ENCODE measurements at regions not wholly inside any gene's neighbourhood (a gene's known extent, or its start where the extent isn't known, plus 50 kb on each side); places are given as distances from the start of the nearest gene placed in this dataset.

DNA sequence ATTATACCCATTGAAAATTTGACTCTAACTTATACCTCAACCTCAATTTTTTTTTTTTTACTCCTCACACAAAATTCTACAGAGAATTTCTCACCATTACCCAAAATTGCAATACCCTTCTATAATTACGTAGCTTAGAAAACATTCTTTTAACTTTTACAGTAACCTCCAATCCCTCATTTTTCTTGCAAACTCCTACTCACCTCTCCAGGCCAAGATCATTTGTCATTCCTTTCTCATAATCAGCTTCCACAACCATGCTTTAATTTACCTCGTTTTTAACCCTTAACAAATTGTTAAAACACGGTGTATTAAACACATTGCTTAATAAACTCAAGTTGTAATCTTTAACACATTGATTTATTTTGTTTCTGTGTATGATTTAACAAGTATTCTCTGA, 289.7 kb upstream of the TRAM1L1 start:
- Histone ChIP-seq H2BK120ac (ENCODE audit: low read depth, low read length) (no peak overlapping the region), H3K9ac (ENCODE audit: low read length) (no peak overlapping the region), H3K18ac (ENCODE audit: low read depth in 1 of 2, low read length in 2 of 2) (no peak overlapping the region), H4K8ac (ENCODE audit: low read length) (no peak overlapping the region), H3K79me1 (replicated peaks; ENCODE audit: low read length, poor library complexity, severe bottlenecking) (no peaks in the 10 kb centered on the region), H2AK5ac (ENCODE audit: low read length, severe bottlenecking) (no peak overlapping the region), H2BK12ac (ENCODE audit: low read length in 2 of 2) (no peak overlapping the region), H3K36me3 (ENCODE audit: control insufficient read depth in 1 of 2, insufficient read depth in 2 of 2, low read depth in 1 of 2, low read length in 2 of 2) (no peaks in the 10 kb centered on the region), H3K14ac (ENCODE audit: low read length in 2 of 2) (no peak overlapping the region), H4K91ac (ENCODE audit: low read length) (no peak overlapping the region), H3K27me3 (ENCODE audit: control insufficient read depth in 1 of 2, insufficient read depth in 1 of 2, low read length in 2 of 2) (no peaks in the 10 kb centered on the region), H2AFZ (ENCODE audit: low read depth, low read length) (no peak overlapping the region), H3K4me2 (ENCODE audit: low read length, poor library complexity, severe bottlenecking) (no peak overlapping the region), H3K27ac (ENCODE audit: low read length, poor library complexity, severe bottlenecking) (no peak overlapping the region), H2BK5ac (ENCODE audit: low read depth, low read length, poor library complexity, severe bottlenecking) (no peak overlapping the region), H3K4me3 (ENCODE audit: insufficient read depth in 1 of 2, low read depth in 1 of 2, low read length in 2 of 2) (no peak overlapping the region), H2BK15ac (ENCODE audit: low read depth, poor library complexity, severe bottlenecking) (no peak overlapping the region), H3K4me1 (ENCODE audit: control insufficient read depth, insufficient read depth, low read depth, low read length) (no peaks in the 10 kb centered on the region), H3K23ac (ENCODE audit: low read length in 2 of 2) (no peak overlapping the region), H3K4ac (ENCODE audit: low read depth in 1 of 2, low read length in 2 of 2) (no peak overlapping the region), H3K9me3 (ENCODE audit: control insufficient read depth, low read length) (no peaks in the 10 kb centered on the region)
- DNase-seq, result no peak
- WGBS, result 89% methylated on average over 1 of the region's 3 CpGs

DNA sequence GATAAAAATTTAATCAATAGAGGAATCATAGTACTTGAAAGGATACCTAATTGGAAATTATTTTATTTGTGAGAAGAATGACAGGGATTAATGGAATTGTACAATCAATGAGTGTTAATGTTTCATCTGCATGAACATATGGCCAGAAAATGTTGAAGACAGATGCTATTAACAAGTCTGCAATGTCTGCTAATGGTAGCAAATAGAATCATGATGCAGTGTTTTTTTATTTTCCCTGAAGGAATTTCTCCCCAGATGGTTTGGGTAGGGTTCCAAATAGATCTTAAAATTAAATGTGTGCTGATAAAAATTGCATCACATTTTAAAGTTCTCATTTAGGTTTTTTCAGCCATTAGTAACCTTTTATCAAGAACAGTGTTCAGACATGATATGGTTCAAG, 291.3 kb upstream of the TRAM1L1 start:
- no peak overlapping the region for H3K14ac ChIP-seq (ENCODE audit: low read length in 2 of 2)

DNA sequence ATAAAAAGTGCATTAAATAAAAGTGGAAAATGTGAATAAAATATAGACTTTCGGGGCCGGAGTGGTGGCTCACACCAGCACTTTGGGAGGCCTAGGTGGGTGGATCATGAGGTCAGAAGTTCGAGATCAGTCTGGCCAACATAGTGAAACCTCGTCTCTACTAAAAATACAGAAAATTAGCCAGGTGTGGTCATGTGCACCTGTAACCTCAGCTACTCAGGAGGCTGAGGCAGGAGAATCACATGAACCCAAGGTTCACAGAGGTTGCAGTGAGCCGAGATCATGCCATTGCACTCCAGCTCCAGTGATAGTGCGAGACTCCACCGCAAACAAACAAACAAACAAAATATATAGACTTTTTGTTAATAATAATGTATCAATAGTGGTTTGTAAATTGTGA, 293.6 kb upstream of the TRAM1L1 start:
- Histone ChIP-seq H3K27me3 (ENCODE audit: control insufficient read depth in 1 of 2, insufficient read depth in 1 of 2, low read length in 2 of 2) (no peaks in the 10 kb centered on the region), H4K8ac (ENCODE audit: low read length) (no peak overlapping the region), H2BK120ac (ENCODE audit: low read depth, low read length) (no peak overlapping the region), H2AK5ac (ENCODE audit: low read length, severe bottlenecking) (no peak overlapping the region), H3K4ac (ENCODE audit: low read depth in 1 of 2, low read length in 2 of 2) (no peak overlapping the region), H3K23ac (ENCODE audit: low read length in 2 of 2) (no peak overlapping the region), H3K4me3 (ENCODE audit: insufficient read depth in 1 of 2, low read depth in 1 of 2, low read length in 2 of 2) (no peak overlapping the region), H2BK12ac (ENCODE audit: low read length in 2 of 2) (no peak overlapping the region), H3K9ac (ENCODE audit: low read length) (no peak overlapping the region), H2BK15ac (ENCODE audit: low read depth, poor library complexity, severe bottlenecking) (no peak overlapping the region), H3K9me3 (ENCODE audit: control insufficient read depth, low read length) (no peaks in the 10 kb centered on the region), H3K18ac (ENCODE audit: low read depth in 1 of 2, low read length in 2 of 2) (no peak overlapping the region), H3K79me1 (replicated peaks; ENCODE audit: low read length, poor library complexity, severe bottlenecking) (no peaks in the 10 kb centered on the region), H3K27ac (ENCODE audit: low read length, poor library complexity, severe bottlenecking) (no peak overlapping the region), H3K4me2 (ENCODE audit: low read length, poor library complexity, severe bottlenecking) (no peak overlapping the region), H4K91ac (ENCODE audit: low read length) (no peak overlapping the region), H3K4me1 (ENCODE audit: control insufficient read depth, insufficient read depth, low read depth, low read length) (no peaks in the 10 kb centered on the region), H3K36me3 (ENCODE audit: control insufficient read depth in 1 of 2, insufficient read depth in 2 of 2, low read depth in 1 of 2, low read length in 2 of 2) (no peaks in the 10 kb centered on the region), H2AFZ (ENCODE audit: low read depth, low read length) (no peak overlapping the region), H3K14ac (ENCODE audit: low read length in 2 of 2) (no peak overlapping the region), H2BK5ac (ENCODE audit: low read depth, low read length, poor library complexity, severe bottlenecking) (no peak overlapping the region)
- over 99% methylated on average over 4 of the region's 7 CpGs for WGBS
- no peak for DNase-seq

More for the DNA sequence above, 291.3 kb upstream of the TRAM1L1 start:
- no peak overlapping the region for H2AFZ ChIP-seq (ENCODE audit: low read depth, low read length)
- H2BK5ac ChIP-seq (ENCODE audit: low read depth, low read length, poor library complexity, severe bottlenecking), result no peak overlapping the region
- H3K27ac ChIP-seq (ENCODE audit: low read length, poor library complexity, severe bottlenecking), result no peak overlapping the region
- no peak overlapping the region for H3K9ac ChIP-seq (ENCODE audit: low read length)
- no peak overlapping the region for H3K4me2 ChIP-seq (ENCODE audit: low read length, poor library complexity, severe bottlenecking)
- no peaks in the 10 kb centered on the region for H3K79me1 ChIP-seq (replicated peaks; ENCODE audit: low read length, poor library complexity, severe bottlenecking)
- no peak overlapping the region for H2BK12ac ChIP-seq (ENCODE audit: low read length in 2 of 2)
- no peak overlapping the region for H3K23ac ChIP-seq (ENCODE audit: low read length in 2 of 2)
- H3K4me3 ChIP-seq (ENCODE audit: insufficient read depth in 1 of 2, low read depth in 1 of 2, low read length in 2 of 2), result no peak overlapping the region
- H4K91ac ChIP-seq (ENCODE audit: low read length), result no peak overlapping the region
- H4K8ac ChIP-seq (ENCODE audit: low read length), result no peak overlapping the region
- DNase-seq, result no peak
- H3K18ac ChIP-seq (ENCODE audit: low read depth in 1 of 2, low read length in 2 of 2), result no peak overlapping the region
- H3K36me3 ChIP-seq (ENCODE audit: control insufficient read depth in 1 of 2, insufficient read depth in 2 of 2, low read depth in 1 of 2, low read length in 2 of 2), result no peaks in the 10 kb centered on the region
- H2AK5ac ChIP-seq (ENCODE audit: low read length, severe bottlenecking), result no peak overlapping the region
- H2BK120ac ChIP-seq (ENCODE audit: low read depth, low read length), result no peak overlapping the region
- no peak overlapping the region for H2BK15ac ChIP-seq (ENCODE audit: low read depth, poor library complexity, severe bottlenecking)
- no peaks in the 10 kb centered on the region for H3K9me3 ChIP-seq (ENCODE audit: control insufficient read depth, low read length)
- no peaks in the 10 kb centered on the region for H3K4me1 ChIP-seq (ENCODE audit: control insufficient read depth, insufficient read depth, low read depth, low read length)
- no peaks in the 10 kb centered on the region for H3K27me3 ChIP-seq (ENCODE audit: control insufficient read depth in 1 of 2, insufficient read depth in 1 of 2, low read length in 2 of 2)
- H3K4ac ChIP-seq (ENCODE audit: low read depth in 1 of 2, low read length in 2 of 2), result no peak overlapping the region

DNA sequence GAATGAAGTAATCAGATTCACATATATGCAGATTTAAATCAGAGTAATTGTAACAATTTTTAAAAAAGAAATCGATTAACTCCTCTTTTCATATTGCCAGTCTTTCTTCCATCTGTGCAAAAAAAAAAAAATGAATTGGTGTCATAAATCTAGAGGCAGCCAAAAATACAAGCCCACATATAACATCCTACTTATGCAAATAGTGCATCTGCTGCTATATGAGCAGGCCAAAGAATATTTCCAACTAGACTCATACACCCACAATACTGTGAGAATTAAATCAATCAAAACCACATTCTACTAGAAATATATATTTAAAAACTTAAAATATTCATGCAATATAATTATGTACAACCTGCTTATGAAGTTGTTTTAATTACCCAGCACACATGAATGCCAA, 298.1 kb upstream of the TRAM1L1 start:
- no peak overlapping the region for H3K4ac ChIP-seq (ENCODE audit: low read depth in 1 of 2, low read length in 2 of 2)
- H2BK120ac ChIP-seq (ENCODE audit: low read depth, low read length), result no peak overlapping the region
- no peaks in the 10 kb centered on the region for H3K79me1 ChIP-seq (replicated peaks; ENCODE audit: low read length, poor library complexity, severe bottlenecking)
- no peak overlapping the region for H3K9ac ChIP-seq (ENCODE audit: low read length)
- no peaks in the 10 kb centered on the region for H3K9me3 ChIP-seq (ENCODE audit: control insufficient read depth, low read length)
- no peak overlapping the region for H3K4me3 ChIP-seq (ENCODE audit: insufficient read depth in 1 of 2, low read depth in 1 of 2, low read length in 2 of 2)
- no peak overlapping the region for H3K4me2 ChIP-seq (ENCODE audit: low read length, poor library complexity, severe bottlenecking)
- H3K27me3 ChIP-seq (ENCODE audit: control insufficient read depth in 1 of 2, insufficient read depth in 1 of 2, low read length in 2 of 2), result no peaks in the 10 kb centered on the region
- no peak overlapping the region for H3K18ac ChIP-seq (ENCODE audit: low read depth in 1 of 2, low read length in 2 of 2)
- no peak overlapping the region for H2AK5ac ChIP-seq (ENCODE audit: low read length, severe bottlenecking)
- no peak overlapping the region for H3K23ac ChIP-seq (ENCODE audit: low read length in 2 of 2)
- no peak overlapping the region for H3K14ac ChIP-seq (ENCODE audit: low read length in 2 of 2)
- no peak overlapping the region for H2AFZ ChIP-seq (ENCODE audit: low read depth, low read length)
- no peak overlapping the region for H2BK5ac ChIP-seq (ENCODE audit: low read depth, low read length, poor library complexity, severe bottlenecking)
- H2BK12ac ChIP-seq (ENCODE audit: low read length in 2 of 2), result no peak overlapping the region
- no peaks in the 10 kb centered on the region for H3K4me1 ChIP-seq (ENCODE audit: control insufficient read depth, insufficient read depth, low read depth, low read length)
- WGBS, result 100% methylated on average over 1 of the region's 1 CpG
- no peak for DNase-seq
- H3K36me3 ChIP-seq (ENCODE audit: control insufficient read depth in 1 of 2, insufficient read depth in 2 of 2, low read depth in 1 of 2, low read length in 2 of 2), result no peaks in the 10 kb centered on the region
- no peak overlapping the region for H4K8ac ChIP-seq (ENCODE audit: low read length)
- H4K91ac ChIP-seq (ENCODE audit: low read length), result no peak overlapping the region
- no peak overlapping the region for H3K27ac ChIP-seq (ENCODE audit: low read length, poor library complexity, severe bottlenecking)
- H2BK15ac ChIP-seq (ENCODE audit: low read depth, poor library complexity, severe bottlenecking), result no peak overlapping the region
